ENCODE measurements at regions not wholly inside any gene's neighbourhood (a gene's known extent, or its start where the extent isn't known, plus 50 kb on each side); places are given as distances from the start of the nearest gene placed in this dataset.

- no peak for ATAC-seq
- no peak for TF ChIP-seq CREB5 (CRISPR knock-in tag; IDR thresholded peaks at IDR 0.05; ENCODE audit: low read depth)
- no peak for TF ChIP-seq ESRRG (CRISPR knock-in tag; IDR thresholded peaks at IDR 0.05)
- no peak for TF ChIP-seq TSHZ2 (CRISPR knock-in tag; IDR thresholded peaks at IDR 0.05)
- no peak for TF ChIP-seq ZFP3 (CRISPR knock-in tag; IDR thresholded peaks at IDR 0.05)
- TF ChIP-seq SNAI2 (CRISPR knock-in tag; IDR thresholded peaks at IDR 0.05): no peak
- no peak for TF ChIP-seq GLIS3 (CRISPR knock-in tag; IDR thresholded peaks at IDR 0.05)
- no peak for TF ChIP-seq ZFP30 (CRISPR knock-in tag; IDR thresholded peaks at IDR 0.05)
- no peak for TF ChIP-seq ZNF565 (CRISPR knock-in tag; conservative IDR thresholded peaks at IDR 0.05; ENCODE audit: low read depth)
- TF ChIP-seq ZC3H10 (CRISPR knock-in tag; IDR thresholded peaks at IDR 0.05): no peak
Observed at GRCh38 chr1:222019029-222019428, 277.1 kb upstream of the DUSP10 start.

- no peak for TF ChIP-seq TOX (CRISPR knock-in tag; IDR thresholded peaks at IDR 0.05; ENCODE audit: borderline replicate concordance)
- no peak for TF ChIP-seq ARNTL (CRISPR knock-in tag; IDR thresholded peaks at IDR 0.05; ENCODE audit: borderline replicate concordance, low read depth)
- no peak for TF ChIP-seq ZFP3 (CRISPR knock-in tag; IDR thresholded peaks at IDR 0.05)
- TF ChIP-seq RARB (CRISPR knock-in tag; IDR thresholded peaks at IDR 0.05): no peak
- no peak for TF ChIP-seq BACH2 (CRISPR knock-in tag; IDR thresholded peaks at IDR 0.05; ENCODE audit: borderline replicate concordance)
- TF ChIP-seq PPARA (CRISPR knock-in tag; IDR thresholded peaks at IDR 0.05; ENCODE audit: borderline replicate concordance): no peak
- no peak for TF ChIP-seq PATZ1 (CRISPR knock-in tag; IDR thresholded peaks at IDR 0.05; ENCODE audit: borderline replicate concordance)
- ATAC-seq: no peak
Observed at GRCh38 chr1:222018041-222018440, 276.2 kb upstream of the DUSP10 start.

GRCh38 chr1:222015686-222016085 lies 273.8 kb upstream of the DUSP10 start:
- TF ChIP-seq PATZ1 (CRISPR knock-in tag; IDR thresholded peaks at IDR 0.05; ENCODE audit: borderline replicate concordance): no peak
- TF ChIP-seq ARNTL (CRISPR knock-in tag; IDR thresholded peaks at IDR 0.05; ENCODE audit: borderline replicate concordance, low read depth): no peak
- TF ChIP-seq SNAI2 (CRISPR knock-in tag; IDR thresholded peaks at IDR 0.05): no peak
- no peak for TF ChIP-seq POU6F1 (CRISPR knock-in tag; IDR thresholded peaks at IDR 0.05; ENCODE audit: borderline replicate concordance, low read depth)
- no peak for TF ChIP-seq ISL1 (CRISPR knock-in tag; IDR thresholded peaks at IDR 0.05)
- no peak for TF ChIP-seq OSR1 (CRISPR knock-in tag; IDR thresholded peaks at IDR 0.05)
- TF ChIP-seq TOX (CRISPR knock-in tag; IDR thresholded peaks at IDR 0.05; ENCODE audit: borderline replicate concordance): no peak
- no peak for TF ChIP-seq RARB (CRISPR knock-in tag; IDR thresholded peaks at IDR 0.05)
- TF ChIP-seq PPARA (CRISPR knock-in tag; IDR thresholded peaks at IDR 0.05; ENCODE audit: borderline replicate concordance): no peak
- TF ChIP-seq TCF4 (CRISPR knock-in tag; IDR thresholded peaks at IDR 0.05; ENCODE audit: borderline replicate concordance): no peak
- ATAC-seq: no peak

- ATAC-seq: no peak
- TF ChIP-seq OSR1 (CRISPR knock-in tag; IDR thresholded peaks at IDR 0.05): no peak
- no peak for TF ChIP-seq CSDC2 (CRISPR knock-in tag; IDR thresholded peaks at IDR 0.05)
- TF ChIP-seq TOX (CRISPR knock-in tag; IDR thresholded peaks at IDR 0.05; ENCODE audit: borderline replicate concordance): no peak
- no peak for TF ChIP-seq ZC3H10 (CRISPR knock-in tag; IDR thresholded peaks at IDR 0.05)
- TF ChIP-seq PATZ1 (CRISPR knock-in tag; IDR thresholded peaks at IDR 0.05; ENCODE audit: borderline replicate concordance): no peak
- no peak for TF ChIP-seq ESRRG (CRISPR knock-in tag; IDR thresholded peaks at IDR 0.05)
- no peak for TF ChIP-seq ZFP30 (CRISPR knock-in tag; IDR thresholded peaks at IDR 0.05)
- no peak for TF ChIP-seq ARNTL (CRISPR knock-in tag; IDR thresholded peaks at IDR 0.05; ENCODE audit: borderline replicate concordance, low read depth)
- TF ChIP-seq ZNF70 (CRISPR knock-in tag; IDR thresholded peaks at IDR 0.05): no peak
- TF ChIP-seq PPARA (CRISPR knock-in tag; IDR thresholded peaks at IDR 0.05; ENCODE audit: borderline replicate concordance): no peak
- no peak for TF ChIP-seq TSHZ2 (CRISPR knock-in tag; IDR thresholded peaks at IDR 0.05)
Observed at GRCh38 chr1:222014001-222014400, 272.1 kb upstream of the DUSP10 start.

Data from SK-N-SH treated with all-trans-retinoic acid at 6 μM for 48 hours (cell line).